ENCODE measurements at regions not wholly inside any gene's neighbourhood (a gene's known extent, or its start where the extent isn't known, plus 50 kb on each side); places are given as distances from the start of the nearest gene placed in this dataset.
"Not testable (repeated sequence)": the region's sequence is repeated elsewhere in the genome, so short reads cannot be mapped to it uniquely, and the experiment has no call there.

- Histone ChIP-seq H3K27me3 (ENCODE audit: control insufficient read depth, insufficient read depth, low read length) (no peaks in the 10 kb centered on the region), H3K27ac (ENCODE audit: low read depth, low read length) (no peak overlapping the region), H3K9ac (ENCODE audit: low read length) (no peak overlapping the region), H3K4me1 (ENCODE audit: control insufficient read depth, insufficient read depth, low read length) (no peaks in the 10 kb centered on the region), H3K4me3 (ENCODE audit: low read length) (no peak overlapping the region), H3K36me3 (ENCODE audit: control insufficient read depth, insufficient read depth, low read length) (no peaks in the 10 kb centered on the region)
These were observed 75.1 kb upstream of the SLC38A4 start for GRCh38 chr12:46900734-46901463.

GRCh38 chr12:46901464-46902205 lies 75.8 kb upstream of the SLC38A4 start:
- Histone ChIP-seq H3K4me1 (ENCODE audit: control insufficient read depth, insufficient read depth, low read length) (no peaks in the 10 kb centered on the region), H3K4me3 (ENCODE audit: low read length) (no peak overlapping the region), H3K36me3 (ENCODE audit: control insufficient read depth, insufficient read depth, low read length) (no peaks in the 10 kb centered on the region), H3K27me3 (ENCODE audit: control insufficient read depth, insufficient read depth, low read length) (no peaks in the 10 kb centered on the region), H3K9ac (ENCODE audit: low read length) (no peak overlapping the region), H3K27ac (ENCODE audit: low read depth, low read length) (no peak overlapping the region)

GRCh38 chr12:46903058-46903457 lies 77.3 kb upstream of the SLC38A4 start:
- Histone ChIP-seq H3K4me3 (ENCODE audit: low read length) (no peak overlapping the region), H3K27ac (ENCODE audit: low read depth, low read length) (no peak overlapping the region), H3K36me3 (ENCODE audit: control insufficient read depth, insufficient read depth, low read length) (no peaks in the 10 kb centered on the region), H3K27me3 (ENCODE audit: control insufficient read depth, insufficient read depth, low read length) (no peaks in the 10 kb centered on the region), H3K9ac (ENCODE audit: low read length) (no peak overlapping the region), H3K4me1 (ENCODE audit: control insufficient read depth, insufficient read depth, low read length) (no peaks in the 10 kb centered on the region)

- H3K27ac ChIP-seq (ENCODE audit: low read depth, low read length): no peak overlapping the region
- no peaks in the 10 kb centered on the region for H3K4me1 ChIP-seq (ENCODE audit: control insufficient read depth, insufficient read depth, low read length)
- no peak overlapping the region for H3K4me3 ChIP-seq (ENCODE audit: low read length)
- H3K27me3 ChIP-seq (ENCODE audit: control insufficient read depth, insufficient read depth, low read length): no peaks in the 10 kb centered on the region
- no peak overlapping the region for H3K9ac ChIP-seq (ENCODE audit: low read length)
- no peaks in the 10 kb centered on the region for H3K36me3 ChIP-seq (ENCODE audit: control insufficient read depth, insufficient read depth, low read length)
These were observed 78.8 kb upstream of the SLC38A4 start for GRCh38 chr12:46904406-46905238.

GRCh38 chr12:46905239-46905627 lies 79.4 kb upstream of the SLC38A4 start:
- H3K36me3 ChIP-seq (ENCODE audit: control insufficient read depth, insufficient read depth, low read length); H3K27ac ChIP-seq (ENCODE audit: low read depth, low read length); H3K4me3 ChIP-seq (ENCODE audit: low read length); H3K9ac ChIP-seq (ENCODE audit: low read length); H3K27me3 ChIP-seq (ENCODE audit: control insufficient read depth, insufficient read depth, low read length); H3K4me1 ChIP-seq (ENCODE audit: control insufficient read depth, insufficient read depth, low read length): not testable (repeated sequence)

- H3K27ac ChIP-seq (ENCODE audit: low read depth, low read length): no peak overlapping the region
These were observed 82.0 kb upstream of the SLC38A4 start for GRCh38 chr12:46907791-46908190.

GRCh38 chr12:46908236-46908935 lies 82.6 kb upstream of the SLC38A4 start:
- Histone ChIP-seq H3K9ac (ENCODE audit: low read length) (no peak overlapping the region), H3K27ac (ENCODE audit: low read depth, low read length) (no peak overlapping the region)

More at GRCh38 chr12:46907791-46908190, 82.0 kb upstream of the SLC38A4 start:
- no peak overlapping the region for H3K9ac ChIP-seq (ENCODE audit: low read length)
- H3K4me3 ChIP-seq (ENCODE audit: low read length): no peak overlapping the region
- no peaks in the 10 kb centered on the region for H3K4me1 ChIP-seq (ENCODE audit: control insufficient read depth, insufficient read depth, low read length)
- no peaks in the 10 kb centered on the region for H3K36me3 ChIP-seq (ENCODE audit: control insufficient read depth, insufficient read depth, low read length)
- no peaks in the 10 kb centered on the region for H3K27me3 ChIP-seq (ENCODE audit: control insufficient read depth, insufficient read depth, low read length)

GRCh38 chr12:46908936-46909635 lies 83.3 kb upstream of the SLC38A4 start:
- H3K4me1 ChIP-seq (ENCODE audit: control insufficient read depth, insufficient read depth, low read length): no peaks in the 10 kb centered on the region
- H3K4me3 ChIP-seq (ENCODE audit: low read length): no peak overlapping the region
- no peaks in the 10 kb centered on the region for H3K27me3 ChIP-seq (ENCODE audit: control insufficient read depth, insufficient read depth, low read length)
- no peak overlapping the region for H3K27ac ChIP-seq (ENCODE audit: low read depth, low read length)
- no peak overlapping the region for H3K9ac ChIP-seq (ENCODE audit: low read length)
- no peaks in the 10 kb centered on the region for H3K36me3 ChIP-seq (ENCODE audit: control insufficient read depth, insufficient read depth, low read length)

More at GRCh38 chr12:46908236-46908935, 82.6 kb upstream of the SLC38A4 start:
- Histone ChIP-seq H3K4me3 (ENCODE audit: low read length) (no peak overlapping the region), H3K4me1 (ENCODE audit: control insufficient read depth, insufficient read depth, low read length) (no peaks in the 10 kb centered on the region), H3K27me3 (ENCODE audit: control insufficient read depth, insufficient read depth, low read length) (no peaks in the 10 kb centered on the region), H3K36me3 (ENCODE audit: control insufficient read depth, insufficient read depth, low read length) (no peaks in the 10 kb centered on the region)

GRCh38 chr12:46910830-46911229 lies 85.0 kb upstream of the SLC38A4 start:
- no peak overlapping the region for H3K27ac ChIP-seq (ENCODE audit: low read depth, low read length)
- H3K27me3 ChIP-seq (ENCODE audit: control insufficient read depth, insufficient read depth, low read length): no peaks in the 10 kb centered on the region
- no peaks in the 10 kb centered on the region for H3K36me3 ChIP-seq (ENCODE audit: control insufficient read depth, insufficient read depth, low read length)
- H3K4me3 ChIP-seq (ENCODE audit: low read length): no peak overlapping the region
- H3K4me1 ChIP-seq (ENCODE audit: control insufficient read depth, insufficient read depth, low read length): no peaks in the 10 kb centered on the region
- H3K9ac ChIP-seq (ENCODE audit: low read length): no peak overlapping the region

GRCh38 chr12:46914336-46914735 lies 88.5 kb upstream of the SLC38A4 start:
- Histone ChIP-seq H3K27me3 (ENCODE audit: control insufficient read depth, insufficient read depth, low read length) (no peaks in the 10 kb centered on the region), H3K9ac (ENCODE audit: low read length) (no peak overlapping the region), H3K4me1 (ENCODE audit: control insufficient read depth, insufficient read depth, low read length) (no peaks in the 10 kb centered on the region), H3K36me3 (ENCODE audit: control insufficient read depth, insufficient read depth, low read length) (no peaks in the 10 kb centered on the region), H3K4me3 (ENCODE audit: low read length) (no peak overlapping the region), H3K27ac (ENCODE audit: low read depth, low read length) (no peak overlapping the region)

- no peak overlapping the region for H3K9ac ChIP-seq (ENCODE audit: low read length)
- no peaks in the 10 kb centered on the region for H3K27me3 ChIP-seq (ENCODE audit: control insufficient read depth, insufficient read depth, low read length)
- H3K4me1 ChIP-seq (ENCODE audit: control insufficient read depth, insufficient read depth, low read length): no peaks in the 10 kb centered on the region
- H3K4me3 ChIP-seq (ENCODE audit: low read length): no peak overlapping the region
- H3K36me3 ChIP-seq (ENCODE audit: control insufficient read depth, insufficient read depth, low read length): no peaks in the 10 kb centered on the region
- no peak overlapping the region for H3K27ac ChIP-seq (ENCODE audit: low read depth, low read length)
These were observed 89.3 kb upstream of the SLC38A4 start for GRCh38 chr12:46915082-46915481.

All from rectal smooth muscle tissue (tissue), 1 donor.